LHCN-M2 (cell line): ENCODE measurements at regions not wholly inside any gene's neighbourhood (a gene's known extent, or its start where the extent isn't known, plus 50 kb on each side); places are given as distances from the start of the nearest gene placed in this dataset.
"Not testable (repeated sequence)": the region's sequence is repeated elsewhere in the genome, so short reads cannot be mapped to it uniquely, and the experiment has no call there.

Source experiments
- DNase-seq: peaks from one replicate; pipeline ENCODE4 v3.0.0-alpha.2; 2012; ENCODE audit warnings: low read depth

DNA sequence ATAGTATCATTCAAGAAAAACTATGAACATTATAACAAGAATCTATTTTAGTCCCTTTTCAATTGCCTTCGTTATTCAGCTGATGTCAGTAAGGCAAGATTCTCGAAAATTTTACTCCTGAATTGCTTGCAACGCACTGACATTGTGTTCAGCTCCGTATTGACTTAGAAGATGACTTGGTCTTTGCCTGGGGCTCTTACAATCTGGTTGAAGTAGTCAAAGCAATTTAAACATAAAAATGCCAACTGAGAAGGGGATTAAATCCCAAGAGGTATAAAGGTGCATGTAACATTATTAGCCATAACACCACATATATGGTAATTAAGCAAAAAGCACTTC is 507.1 kb downstream of the CENPC start:
- DNase-seq: no peak

DNA sequence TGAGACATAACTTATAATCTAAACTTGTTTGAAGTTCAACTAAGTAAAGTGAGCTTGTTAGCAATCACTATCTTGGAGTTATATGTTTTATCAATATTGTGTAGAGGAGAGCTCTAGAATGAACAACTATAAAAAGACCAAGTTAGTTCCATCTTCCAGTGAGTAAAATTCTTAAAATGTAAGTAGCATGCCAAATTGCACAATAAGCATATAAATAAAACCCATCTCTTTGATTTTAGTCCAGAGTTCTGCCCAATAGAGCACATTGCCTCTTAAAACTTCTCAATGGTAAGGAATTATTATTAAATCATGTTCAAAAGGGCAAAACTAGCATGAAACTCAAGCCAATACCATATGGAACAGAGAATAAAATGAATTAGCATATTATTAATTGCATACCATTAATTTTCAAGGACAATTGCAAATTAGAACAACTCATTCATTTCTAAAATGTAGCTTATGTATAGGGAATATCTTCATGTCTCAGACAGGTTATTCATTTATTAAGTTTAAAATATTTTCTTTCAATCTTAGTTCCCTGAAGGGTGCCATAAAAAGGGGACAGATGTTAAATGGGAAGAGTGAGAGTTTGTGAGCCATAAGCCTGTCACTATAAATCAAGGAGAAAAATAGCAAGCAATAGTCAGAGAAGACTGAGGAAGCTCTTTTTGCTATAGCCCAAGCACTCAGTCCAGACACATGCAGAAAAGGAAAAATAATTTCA is 507.6 kb downstream of the CENPC start:
- no peak for DNase-seq

DNA sequence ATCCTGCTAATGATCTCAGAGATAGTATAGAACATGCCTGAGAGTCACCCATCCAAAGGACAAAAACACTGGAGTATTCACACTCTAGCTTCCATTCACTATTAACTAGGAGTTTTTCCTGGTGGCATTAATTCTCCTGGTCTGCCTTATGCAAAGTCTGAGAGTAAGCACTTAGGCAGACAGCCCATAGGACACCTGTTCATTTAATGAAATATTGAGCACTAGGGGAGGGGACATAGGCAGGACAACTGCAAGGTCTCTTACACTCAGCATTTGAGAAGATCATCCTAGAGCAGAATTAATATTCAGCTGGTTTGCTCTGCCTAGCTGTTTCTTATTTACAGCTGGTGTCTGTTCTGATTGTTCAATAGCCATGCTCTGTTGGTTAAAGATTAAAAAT is 508.5 kb downstream of the CENPC start:
- peak; percentile 47 for DNase-seq

GRCh38 chr4:67035986-67036385 is 509.3 kb downstream of the CENPC start:
- peak; percentile 59 for DNase-seq

DNA sequence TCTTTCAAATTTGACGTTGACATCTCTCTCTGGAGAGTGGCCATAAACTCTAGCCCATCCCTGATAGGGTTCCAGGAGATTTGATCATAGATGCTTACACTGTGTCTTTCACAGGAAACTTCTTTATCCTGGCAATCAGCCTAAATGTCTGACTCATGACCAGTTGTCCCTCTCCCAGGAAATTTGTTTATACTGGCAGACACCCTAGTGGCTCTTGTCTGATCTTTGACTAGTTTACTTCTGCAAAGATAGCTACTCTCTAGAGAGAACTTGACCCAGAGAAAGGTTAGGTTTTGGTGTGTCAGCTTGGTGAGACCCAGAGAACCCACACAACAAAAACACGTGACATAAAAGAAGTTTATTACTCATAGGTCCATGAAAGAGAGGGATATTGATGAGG is 509.8 kb downstream of the CENPC start:
- DNase-seq: peak; percentile 99

DNA sequence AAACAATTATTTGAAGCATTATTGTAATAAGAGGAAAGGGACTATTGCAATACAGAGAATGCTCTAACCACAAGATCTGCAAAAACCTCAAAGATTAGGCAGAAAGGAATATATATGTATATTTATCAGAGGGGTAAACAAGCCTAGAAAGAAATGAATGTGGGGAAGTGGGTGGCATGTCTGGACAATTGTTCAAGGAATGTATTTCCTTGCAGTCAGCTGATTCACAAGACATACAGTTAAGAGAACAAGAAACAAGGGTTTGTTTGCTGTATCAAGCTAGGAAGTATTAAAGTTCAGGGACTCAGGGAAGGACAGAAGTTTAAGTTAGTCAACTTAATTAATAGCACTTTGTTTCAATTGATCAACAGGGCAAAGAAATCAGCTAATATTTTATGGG is 514.7 kb downstream of the CENPC start:
- DNase-seq: no peak

DNA sequence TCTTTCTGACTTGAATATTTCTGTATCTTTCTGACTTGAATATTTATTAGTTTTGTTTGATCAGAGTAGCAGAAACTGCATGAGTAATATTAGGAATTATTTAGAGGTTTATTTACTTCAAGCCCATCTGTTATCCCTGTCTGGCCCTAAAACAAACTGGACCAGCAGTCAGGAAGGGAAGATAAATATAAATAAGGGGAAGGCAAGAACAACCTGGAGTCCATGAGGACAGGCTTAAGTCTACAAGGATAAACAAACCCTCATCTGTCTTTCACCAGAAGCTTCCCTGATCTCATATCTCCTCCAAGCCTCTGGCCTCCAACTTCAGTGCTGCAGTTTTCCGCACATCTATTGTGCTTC is 524.9 kb downstream of the CENPC start:
- DNase-seq: peak; percentile 43

DNA sequence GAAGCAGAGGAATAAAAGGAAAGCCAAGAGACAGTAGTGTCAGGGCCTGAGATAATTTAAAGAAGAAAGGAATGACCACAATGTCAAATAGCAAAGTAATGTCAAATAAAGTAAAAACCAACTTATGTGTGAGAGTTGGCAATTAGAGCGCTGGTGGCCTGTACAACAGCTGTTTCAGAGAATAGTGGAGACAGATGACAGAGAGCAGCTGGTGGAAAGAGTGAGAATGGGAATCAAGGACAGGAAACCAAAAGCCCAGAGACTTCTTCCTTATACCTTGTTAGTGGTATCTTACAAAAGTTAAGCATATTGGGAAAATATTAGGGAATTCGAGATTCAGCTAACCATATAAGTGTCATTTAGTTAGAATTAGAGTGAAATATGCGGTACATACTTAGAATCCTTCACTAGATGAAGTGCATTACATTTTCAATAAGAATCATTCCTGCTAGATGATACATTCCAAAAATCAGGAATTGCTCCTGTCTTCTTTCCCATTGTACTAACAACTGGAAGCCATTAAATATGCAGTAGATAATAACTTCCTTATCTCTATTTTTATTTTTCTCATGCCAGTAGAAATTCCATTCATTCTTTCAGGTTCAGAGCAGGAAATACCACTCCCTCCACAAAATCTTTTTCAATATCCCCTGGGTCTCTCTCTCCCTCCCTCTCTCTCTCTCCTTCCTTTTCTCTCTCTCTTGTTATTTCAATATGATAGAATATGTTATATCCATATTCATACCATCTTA is 525.4 kb downstream of the CENPC start:
- peak; percentile 94 for DNase-seq

- no peak for DNase-seq
These were observed 530.7 kb downstream of the CENPC start for GRCh38 chr4:67014592-67014991.

GRCh38 chr4:67006791-67007190 is 538.5 kb downstream of the CENPC start:
- no peak for DNase-seq

DNA sequence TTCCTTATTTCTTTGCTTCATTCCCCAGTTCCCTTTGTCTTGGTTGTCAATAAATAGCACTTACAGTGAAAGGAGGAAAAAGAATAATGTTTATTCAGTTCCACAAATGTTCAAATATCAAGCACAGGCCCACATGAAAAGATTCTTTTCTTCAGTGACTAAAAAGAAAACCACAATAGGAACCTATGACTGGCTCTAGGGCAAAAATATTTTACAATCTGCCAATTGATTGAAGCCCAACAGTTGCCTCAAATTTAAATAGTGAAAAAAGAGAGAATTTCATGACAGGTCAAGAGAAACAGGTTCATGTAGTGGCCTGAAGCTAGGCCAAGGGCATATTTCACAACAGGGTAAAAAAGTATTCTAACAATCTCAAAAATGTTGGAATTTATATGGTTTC is 553.8 kb downstream of the CENPC start:
- peak; percentile 32 for DNase-seq

GRCh38 chr4:66974665-66975064 is 570.6 kb downstream of the CENPC start:
- DNase-seq: no peak

- peak; percentile 23 for DNase-seq
These were observed 573.2 kb downstream of the CENPC start for GRCh38 chr4:66972087-66972486.

GRCh38 chr4:66964467-66964866 is 580.8 kb downstream of the CENPC start:
- DNase-seq: no peak

DNA sequence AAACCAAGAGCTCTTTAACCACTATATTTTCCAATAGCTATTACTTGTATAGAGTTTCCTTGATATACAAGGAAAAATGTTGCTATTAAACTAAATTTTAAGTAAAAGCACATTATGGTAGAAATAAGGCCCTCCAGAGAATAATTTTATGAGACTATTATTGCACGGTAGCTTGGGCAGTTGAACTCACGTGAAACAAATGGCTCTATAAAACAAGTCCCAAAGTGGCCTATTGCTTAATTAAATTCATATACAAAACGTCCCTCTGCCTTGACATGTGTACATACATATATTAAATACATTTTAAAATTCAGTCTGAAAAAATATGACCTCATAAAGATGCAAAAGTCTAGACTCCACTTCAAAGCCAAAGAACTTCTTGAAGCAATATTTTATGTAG is 582.2 kb downstream of the CENPC start:
- DNase-seq: no peak

GRCh38 chr4:66959207-66959606 is 586.1 kb downstream of the CENPC start:
- no peak for DNase-seq

- DNase-seq: no peak
These were observed 588.5 kb downstream of the CENPC start for GRCh38 chr4:66956852-66957251.

DNA sequence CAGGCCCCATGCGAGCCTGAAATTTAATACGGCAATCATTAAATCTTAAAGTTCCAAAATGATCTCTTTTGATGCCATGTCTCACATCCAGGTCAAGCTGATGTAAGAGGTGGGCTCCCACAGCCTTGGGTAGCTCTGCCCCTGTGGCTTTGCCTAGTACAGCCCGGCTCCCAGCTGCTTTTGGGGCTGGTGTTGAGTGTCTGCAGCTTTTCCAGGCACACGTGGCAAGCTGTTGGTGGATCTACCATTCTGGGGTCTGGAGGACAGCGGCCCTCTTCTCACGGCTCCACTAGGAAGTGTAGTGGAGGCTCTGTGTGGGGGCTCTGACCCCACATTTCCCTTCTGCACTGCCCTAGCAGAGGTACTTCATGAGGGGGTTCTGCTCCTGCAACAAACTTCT is 588.9 kb downstream of the CENPC start:
- DNase-seq: no peak

- DNase-seq: no peak
These were observed 589.5 kb downstream of the CENPC start for GRCh38 chr4:66955784-66956183.

- no peak for DNase-seq
These were observed 595.9 kb downstream of the CENPC start for GRCh38 chr4:66949419-66949818.

GRCh38 chr4:66946761-66947160 is 598.5 kb downstream of the CENPC start:
- no peak for DNase-seq

- DNase-seq: no peak
These were observed 602.2 kb downstream of the CENPC start for GRCh38 chr4:66943112-66943511.

DNA sequence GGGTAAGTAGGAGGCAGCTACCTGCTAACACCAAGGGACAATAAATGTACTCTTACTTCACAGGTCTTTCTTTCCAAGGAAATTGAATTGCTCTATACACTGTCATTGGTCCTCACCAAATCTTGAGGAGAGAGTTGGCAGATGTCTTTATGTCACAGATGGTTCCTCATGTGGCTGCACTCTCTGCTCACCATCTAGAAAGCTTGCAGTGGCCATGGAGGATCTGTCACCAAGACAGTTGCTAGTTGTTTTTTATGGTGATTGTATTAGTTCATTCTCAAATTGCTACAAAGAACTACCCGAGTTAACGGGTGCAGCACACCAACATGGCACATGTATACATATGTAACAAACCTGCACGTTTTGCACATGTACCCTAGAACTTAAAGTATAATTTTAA is 613.3 kb downstream of the CENPC start:
- not testable (repeated sequence) for DNase-seq

DNA sequence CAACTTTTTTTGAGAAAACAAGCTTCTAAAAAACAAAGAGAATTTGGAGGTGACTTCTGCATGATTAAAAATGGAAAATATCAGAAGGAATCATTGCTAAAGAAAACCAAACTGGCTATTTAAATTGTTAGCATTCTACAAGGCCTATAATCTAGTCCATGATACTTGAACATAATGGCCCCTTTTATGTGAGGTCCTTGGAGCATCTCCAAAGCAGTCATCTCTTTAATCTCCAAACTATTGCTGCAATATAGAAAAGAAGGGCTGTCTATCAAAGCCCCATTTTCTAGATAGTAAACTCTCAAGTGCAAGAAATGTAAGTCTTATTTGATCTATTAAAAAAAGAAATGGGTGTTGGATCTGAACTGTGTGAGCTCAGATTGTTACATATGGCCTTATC is 615.1 kb downstream of the CENPC start:
- no peak for DNase-seq
